NCI-H2171 treated with DMSO at 0.1 percent for 48 hours (cell line): ENCODE measurements at regions not wholly inside any gene's neighbourhood (a gene's known extent, or its start where the extent isn't known, plus 50 kb on each side); places are given as distances from the start of the nearest gene placed in this dataset.

Source experiments
- DNase-seq: peaks from one replicate; lab custom pipeline; 2025; lab: John Stamatoyannopoulos, UW

- DNase-seq, result peak; percentile 52
Observed at GRCh38 chr7:95718577-95719410, 53.6 kb upstream of the DYNC1I1 start.

GRCh38 chr7:95716357-95717122 lies 55.8 kb upstream of the DYNC1I1 start:
- DNase-seq, result no peak

- DNase-seq, result no peak
Observed at GRCh38 chr7:95715274-95715673, 57.1 kb upstream of the DYNC1I1 start.

- no peak for DNase-seq
Observed at GRCh38 chr7:95710711-95711110, 61.6 kb upstream of the DYNC1I1 start.

GRCh38 chr7:95700917-95701316 lies 71.4 kb upstream of the DYNC1I1 start:
- no peak for DNase-seq

GRCh38 chr7:95694334-95694733 lies 78.0 kb upstream of the DYNC1I1 start:
- DNase-seq, result peak; percentile 23

- no peak for DNase-seq
Observed at GRCh38 chr7:95693551-95694333, 78.6 kb upstream of the DYNC1I1 start.

GRCh38 chr7:95691464-95691863 lies 80.9 kb upstream of the DYNC1I1 start:
- DNase-seq, result no peak

- DNase-seq, result peak; percentile 80
Observed at GRCh38 chr7:95690367-95690947, 81.9 kb upstream of the DYNC1I1 start.

- DNase-seq, result no peak
Observed at GRCh38 chr7:95688931-95689495, 83.3 kb upstream of the DYNC1I1 start.

GRCh38 chr7:95687759-95688343 lies 84.5 kb upstream of the DYNC1I1 start:
- DNase-seq, result peak; percentile 56

GRCh38 chr7:95686109-95686508 lies 86.2 kb upstream of the DYNC1I1 start:
- peak; percentile 75 for DNase-seq

- DNase-seq, result no peak
Observed at GRCh38 chr7:95684505-95684904, 87.8 kb upstream of the DYNC1I1 start.

- peak; percentile 48 for DNase-seq
Observed at GRCh38 chr7:95684037-95684436, 87.7 kb upstream of the PDK4 start.

- DNase-seq, result no peak
Observed at GRCh38 chr7:95682913-95683312, 86.6 kb upstream of the PDK4 start.

- DNase-seq, result no peak
Observed at GRCh38 chr7:95676691-95677090, 80.4 kb upstream of the PDK4 start.

GRCh38 chr7:95675632-95676031 lies 79.3 kb upstream of the PDK4 start:
- DNase-seq, result no peak

GRCh38 chr7:95675016-95675415 lies 78.7 kb upstream of the PDK4 start:
- DNase-seq, result no peak

- no peak for DNase-seq
Observed at GRCh38 chr7:95674101-95674500, 77.8 kb upstream of the PDK4 start.

GRCh38 chr7:95672434-95672833 lies 76.1 kb upstream of the PDK4 start:
- no peak for DNase-seq

- no peak for DNase-seq
Observed at GRCh38 chr7:95669513-95669912, 73.2 kb upstream of the PDK4 start.
